Endothelial cell (in vitro differentiated cells): ENCODE measurements at regions not wholly inside any gene's neighbourhood (a gene's known extent, or its start where the extent isn't known, plus 50 kb on each side); places are given as distances from the start of the nearest gene placed in this dataset.

Experiments used
- DNase-seq: peaks from one replicate; pipeline ENCODE4 v3.0.0; 2021; ENCODE audit warnings: low spot score
- H3K27ac Mint-ChIP-seq: one replicate; pipeline ENCODE4 v1.8.0; 2021; ENCODE audit warnings: mixed read lengths, inconsistent platforms; ENCODE audit not compliant: unreplicated experiment
- H3K27me3 Mint-ChIP-seq: one replicate; pipeline ENCODE4 v1.8.0; 2021; ENCODE audit warnings: mild to moderate bottlenecking, moderate library complexity, mixed read lengths, inconsistent platforms; ENCODE audit not compliant: unreplicated experiment
- H3K36me3 Mint-ChIP-seq: one replicate; pipeline ENCODE4 v1.8.0; 2021; ENCODE audit warnings: mild to moderate bottlenecking, low read depth, mixed read lengths, inconsistent platforms; ENCODE audit not compliant: unreplicated experiment
- H3K4me1 Mint-ChIP-seq: one replicate; pipeline ENCODE4 v1.8.0; 2021; ENCODE audit warnings: mild to moderate bottlenecking, mixed read lengths, inconsistent platforms; ENCODE audit not compliant: unreplicated experiment
- H3K4me3 Mint-ChIP-seq: one replicate; pipeline ENCODE4 v1.8.0; 2021; ENCODE audit warnings: mild to moderate bottlenecking, mixed read lengths, inconsistent platforms; ENCODE audit not compliant: unreplicated experiment
- H3K9me3 Mint-ChIP-seq: one replicate; pipeline ENCODE4 v1.8.0; 2021; ENCODE audit warnings: mixed read lengths, inconsistent platforms; ENCODE audit not compliant: unreplicated experiment
- TF ChIP-seq, protein P1 (sequence below): fragments of 200-600 bp; sonication (generic); IDR thresholded peaks from one replicate; pipeline ENCODE4 v1.5.0; 2021; ENCODE audit warnings: antibody characterized with exemption; ENCODE audit not compliant: unreplicated experiment

DNA sequence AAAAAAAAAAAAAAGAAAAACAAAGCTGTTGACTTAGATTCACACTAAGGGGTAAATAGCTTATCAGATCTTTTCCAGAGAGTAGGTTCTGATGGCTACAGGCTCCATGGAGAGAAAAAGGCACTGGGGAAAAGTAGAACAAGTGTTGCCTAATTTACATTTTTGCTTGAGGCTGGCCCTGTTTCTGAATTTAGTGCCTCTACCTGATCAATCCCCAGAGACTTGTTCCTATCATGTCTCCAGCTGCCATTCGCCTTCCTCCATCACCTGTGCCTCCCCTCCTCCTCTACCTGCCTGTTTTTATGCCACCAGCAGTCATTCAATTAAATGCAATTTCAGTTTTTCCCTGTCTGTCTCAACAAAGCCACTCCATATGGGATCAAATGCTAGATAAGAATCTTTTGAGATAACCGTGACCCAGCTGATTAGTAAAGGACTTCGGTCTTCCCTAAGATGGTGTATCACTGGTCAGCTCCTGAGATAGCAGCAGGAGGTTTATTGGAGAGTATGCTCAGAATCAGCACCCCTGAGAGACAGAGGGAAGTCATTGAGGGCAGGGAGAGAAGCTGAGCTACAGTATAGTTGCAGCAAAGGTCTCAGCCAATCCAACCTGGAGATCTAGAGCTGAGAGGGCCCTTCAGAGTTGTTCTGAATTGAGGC lies 88.1 kb upstream of the GADL1 start:
- Mint-ChIP-seq H3K9me3 (no peaks in the 10 kb centered on the region), H3K36me3 (no peaks in the 10 kb centered on the region), H3K27me3 (peaks cover 2% of the 10 kb centered on the region), H3K4me3 (no peak overlapping the region), H3K4me1 (peaks cover 5% of the 10 kb centered on the region), H3K27ac (no peak overlapping the region)
- no peak for DNase-seq
- TF ChIP-seq, protein P1, sequence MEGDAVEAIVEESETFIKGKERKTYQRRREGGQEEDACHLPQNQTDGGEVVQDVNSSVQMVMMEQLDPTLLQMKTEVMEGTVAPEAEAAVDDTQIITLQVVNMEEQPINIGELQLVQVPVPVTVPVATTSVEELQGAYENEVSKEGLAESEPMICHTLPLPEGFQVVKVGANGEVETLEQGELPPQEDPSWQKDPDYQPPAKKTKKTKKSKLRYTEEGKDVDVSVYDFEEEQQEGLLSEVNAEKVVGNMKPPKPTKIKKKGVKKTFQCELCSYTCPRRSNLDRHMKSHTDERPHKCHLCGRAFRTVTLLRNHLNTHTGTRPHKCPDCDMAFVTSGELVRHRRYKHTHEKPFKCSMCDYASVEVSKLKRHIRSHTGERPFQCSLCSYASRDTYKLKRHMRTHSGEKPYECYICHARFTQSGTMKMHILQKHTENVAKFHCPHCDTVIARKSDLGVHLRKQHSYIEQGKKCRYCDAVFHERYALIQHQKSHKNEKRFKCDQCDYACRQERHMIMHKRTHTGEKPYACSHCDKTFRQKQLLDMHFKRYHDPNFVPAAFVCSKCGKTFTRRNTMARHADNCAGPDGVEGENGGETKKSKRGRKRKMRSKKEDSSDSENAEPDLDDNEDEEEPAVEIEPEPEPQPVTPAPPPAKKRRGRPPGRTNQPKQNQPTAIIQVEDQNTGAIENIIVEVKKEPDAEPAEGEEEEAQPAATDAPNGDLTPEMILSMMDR = no peak

GRCh38 chr3:30984855-30985749 lies 90.6 kb upstream of the GADL1 start:
- no peaks in the 10 kb centered on the region for H3K9me3 Mint-ChIP-seq
- H3K4me3 Mint-ChIP-seq = no peak overlapping the region
- H3K27me3 Mint-ChIP-seq = peaks cover 2% of the 10 kb centered on the region
- no peak for DNase-seq
- TF ChIP-seq, protein P1 = no peak
- no peak overlapping the region for H3K27ac Mint-ChIP-seq
- no peaks in the 10 kb centered on the region for H3K36me3 Mint-ChIP-seq
- peaks cover 10% of the 10 kb centered on the region for H3K4me1 Mint-ChIP-seq

DNA sequence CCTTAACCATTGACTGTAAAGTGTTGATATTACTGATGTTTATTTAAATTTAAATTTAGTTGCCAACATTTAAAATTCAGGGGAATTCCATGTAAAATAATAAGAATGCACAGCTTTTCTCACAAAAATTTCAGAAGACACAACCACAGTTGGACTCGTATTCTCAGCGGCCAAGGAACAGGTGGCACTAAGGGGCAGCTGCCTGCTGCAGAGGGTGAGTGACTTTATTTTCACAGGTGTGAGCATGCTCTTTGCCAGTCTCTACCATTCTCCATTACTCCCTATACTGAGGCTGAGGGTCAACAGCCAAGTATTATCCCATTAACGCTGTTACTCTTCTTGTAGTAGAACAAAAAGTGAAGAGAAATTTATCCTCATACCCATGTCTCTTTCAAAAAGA lies 92.1 kb upstream of the GADL1 start:
- no peaks in the 10 kb centered on the region for H3K9me3 Mint-ChIP-seq
- H3K36me3 Mint-ChIP-seq = no peaks in the 10 kb centered on the region
- TF ChIP-seq, protein P1 = no peak
- peaks cover 10% of the 10 kb centered on the region for H3K4me1 Mint-ChIP-seq
- DNase-seq = no peak
- H3K27ac Mint-ChIP-seq = no peak overlapping the region
- H3K4me3 Mint-ChIP-seq = no peak overlapping the region
- peaks cover 2% of the 10 kb centered on the region for H3K27me3 Mint-ChIP-seq

- H3K27me3 Mint-ChIP-seq = no peaks in the 10 kb centered on the region
- no peaks in the 10 kb centered on the region for H3K36me3 Mint-ChIP-seq
- peaks cover 10% of the 10 kb centered on the region for H3K4me1 Mint-ChIP-seq
- no peaks in the 10 kb centered on the region for H3K9me3 Mint-ChIP-seq
- no peak overlapping the region for H3K27ac Mint-ChIP-seq
- no peak for DNase-seq
- TF ChIP-seq, protein P1 = no peak
- H3K4me3 Mint-ChIP-seq = no peak overlapping the region
Measured at GRCh38 chr3:30988769-30989168, 94.3 kb upstream of the GADL1 start.
